H1 (cell line): ENCODE measurements at regions not wholly inside any gene's neighbourhood (a gene's known extent, or its start where the extent isn't known, plus 50 kb on each side); places are given as distances from the start of the nearest gene placed in this dataset.

ENCODE experiments used
- CEBPB ChIP-seq: IDR thresholded peaks from 2 replicates; pipeline ENCODE4 v1.6.1; 2012; ENCODE audit warnings: low read depth, low read length
- CHD2 ChIP-seq: IDR thresholded peaks from 2 replicates; pipeline ENCODE4 v1.6.1; 2012; ENCODE audit warnings: low read length, improper control_type of control experiment
- CHD7 ChIP-seq: fragments of 300-600 bp; sonication (generic); IDR thresholded peaks from 2 replicates; pipeline ENCODE4 v1.7.1; 2012; ENCODE audit warnings: low read length, moderate library complexity, mild to moderate bottlenecking, inconsistent platforms; ENCODE audit not compliant: insufficient replicate concordance
- JUND ChIP-seq: IDR thresholded peaks from 2 replicates; pipeline ENCODE4 v1.6.1; 2011; ENCODE audit warnings: mild to moderate bottlenecking, improper control_type of control experiment, low read length
- KDM1A ChIP-seq: fragments of 200-600, 300-600 bp; sonication (generic); IDR thresholded peaks from 2 replicates; pipeline ENCODE4 v1.7.1; 2016; ENCODE audit warnings: mild to moderate bottlenecking, low read length, borderline replicate concordance
- SIX5 ChIP-seq: IDR thresholded peaks from 2 replicates; pipeline ENCODE4 v1.6.1; 2011; ENCODE audit warnings: mild to moderate bottlenecking, low read depth, low read length
- SRF ChIP-seq: IDR thresholded peaks from 2 replicates; pipeline ENCODE4 v1.6.1; 2011; ENCODE audit warnings: mild to moderate bottlenecking, low read depth, low read length, moderate library complexity
- ZNF274 ChIP-seq: IDR thresholded peaks from 2 replicates; pipeline ENCODE4 v1.7.0; 2012; ENCODE audit warnings: low read length, borderline replicate concordance; ENCODE audit errors: extremely low read depth

DNA sequence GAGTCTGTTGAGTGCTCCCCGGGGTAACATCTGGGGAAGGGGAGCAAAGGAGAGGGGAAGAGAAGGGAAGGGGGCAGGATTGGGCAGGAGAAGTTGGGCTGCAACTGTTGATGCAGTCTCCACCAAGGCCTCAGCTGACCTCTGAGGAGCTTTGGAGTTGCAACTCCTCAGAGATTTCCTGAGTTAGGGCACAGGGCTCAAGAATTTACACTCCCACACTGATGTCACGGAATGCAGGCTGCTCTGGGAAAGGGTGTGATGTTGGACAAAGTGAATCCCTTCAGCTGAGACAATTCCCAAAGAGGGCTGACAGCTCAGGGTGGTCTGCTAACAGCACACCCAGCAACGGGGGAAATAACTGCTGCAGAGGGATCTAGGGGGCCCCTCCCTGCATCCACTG is 295.6 kb downstream of the PCNX1 start (continued):
- no peak for TF ChIP-seq CHD7
- no peak for TF ChIP-seq JUND
- no peak for TF ChIP-seq SIX5
- TF ChIP-seq KDM1A = no peak
- TF ChIP-seq SRF = no peak
- TF ChIP-seq CEBPB = no peak
- TF ChIP-seq ZNF274 = no peak
- TF ChIP-seq CHD2 = no peak
